HCT116 (cell line): ENCODE measurements at regions not wholly inside any gene's neighbourhood (a gene's known extent, or its start where the extent isn't known, plus 50 kb on each side); places are given as distances from the start of the nearest gene placed in this dataset.

Experiments used
- CEBPB ChIP-seq: IDR thresholded peaks from 2 replicates; pipeline ENCODE4 v1.6.1; 2012; ENCODE audit warnings: low read depth
- ELF1 ChIP-seq: IDR thresholded peaks from 2 replicates; pipeline ENCODE4 v1.6.1; 2012; ENCODE audit warnings: low read depth, borderline replicate concordance
- EZH2 ChIP-seq: fragments of 200-600 bp; sonication (generic); IDR thresholded peaks from 2 replicates; pipeline ENCODE4 v1.6.1; 2017; ENCODE audit warnings: antibody characterized with exemption, mixed run types
- EZH2phosphoT487 ChIP-seq: fragments of 200-600 bp; IDR thresholded peaks from 2 replicates; pipeline ENCODE4 v1.6.1; 2018; ENCODE audit warnings: antibody characterized with exemption, borderline replicate concordance
- JUND ChIP-seq: IDR thresholded peaks from 2 replicates; pipeline ENCODE4 v1.6.1; 2012
- POLR2A ChIP-seq: IDR thresholded peaks from 2 replicates; pipeline ENCODE4 v1.7.0; 2011; ENCODE audit warnings: borderline replicate concordance; ENCODE audit not compliant: insufficient read depth, insufficient read length; ENCODE audit errors: extremely low read depth
- POLR2AphosphoS5 ChIP-seq: IDR thresholded peaks from 2 replicates; pipeline ENCODE4 v1.6.1; 2011; ENCODE audit warnings: mild to moderate bottlenecking, low read depth, low read length, moderate library complexity
- REST ChIP-seq: IDR thresholded peaks from 2 replicates; pipeline ENCODE4 v1.6.1; 2012; ENCODE audit warnings: low read depth
- ZFX ChIP-seq: fragments of 450-650 bp; IDR thresholded peaks from 2 replicates; pipeline ENCODE4 v1.6.1; 2017
- TF ChIP-seq, protein P1 (sequence below), 3 experiments: fragments of 200-600 bp in 1 of 3; sonication (generic) in 1 of 3; IDR thresholded peaks in 2 of 3; conservative IDR thresholded peaks in 1 of 3; 2 replicates each; pipeline ENCODE4 v1.5.1; 2012 to 2017; ENCODE audit warnings: low read depth in 2 of 3, low read length in 2 of 3, antibody characterized with exemption in 1 of 3, borderline replicate concordance in 1 of 3, control low read depth in 1 of 3, mild to moderate bottlenecking in 1 of 3, mixed read lengths in 1 of 3, mixed run types in 1 of 3, moderate library complexity in 1 of 3; ENCODE audit not compliant: insufficient read depth in 1 of 3

- TF ChIP-seq ELF1, result no peak
- TF ChIP-seq EZH2phosphoT487, result no peak
- TF ChIP-seq POLR2A, result no peak
- TF ChIP-seq, protein P1, sequence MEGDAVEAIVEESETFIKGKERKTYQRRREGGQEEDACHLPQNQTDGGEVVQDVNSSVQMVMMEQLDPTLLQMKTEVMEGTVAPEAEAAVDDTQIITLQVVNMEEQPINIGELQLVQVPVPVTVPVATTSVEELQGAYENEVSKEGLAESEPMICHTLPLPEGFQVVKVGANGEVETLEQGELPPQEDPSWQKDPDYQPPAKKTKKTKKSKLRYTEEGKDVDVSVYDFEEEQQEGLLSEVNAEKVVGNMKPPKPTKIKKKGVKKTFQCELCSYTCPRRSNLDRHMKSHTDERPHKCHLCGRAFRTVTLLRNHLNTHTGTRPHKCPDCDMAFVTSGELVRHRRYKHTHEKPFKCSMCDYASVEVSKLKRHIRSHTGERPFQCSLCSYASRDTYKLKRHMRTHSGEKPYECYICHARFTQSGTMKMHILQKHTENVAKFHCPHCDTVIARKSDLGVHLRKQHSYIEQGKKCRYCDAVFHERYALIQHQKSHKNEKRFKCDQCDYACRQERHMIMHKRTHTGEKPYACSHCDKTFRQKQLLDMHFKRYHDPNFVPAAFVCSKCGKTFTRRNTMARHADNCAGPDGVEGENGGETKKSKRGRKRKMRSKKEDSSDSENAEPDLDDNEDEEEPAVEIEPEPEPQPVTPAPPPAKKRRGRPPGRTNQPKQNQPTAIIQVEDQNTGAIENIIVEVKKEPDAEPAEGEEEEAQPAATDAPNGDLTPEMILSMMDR (IDR thresholded peaks at IDR 0.05 in 2 of 3, conservative IDR thresholded peaks at IDR 0.05 in 1 of 3; ENCODE audit: borderline replicate concordance in 1 of 3, insufficient read depth in 1 of 3, low read depth in 2 of 3, low read length in 2 of 3), result no peak
- no peak for TF ChIP-seq EZH2
- TF ChIP-seq ZFX, result no peak
- no peak for TF ChIP-seq JUND
- TF ChIP-seq REST, result no peak
- TF ChIP-seq POLR2AphosphoS5, result no peak
- no peak for TF ChIP-seq CEBPB
Observed at GRCh38 chr22:22786301-22787115, 101.1 kb upstream of the IGLL5 start.
